ENCODE measurements at regions not wholly inside any gene's neighbourhood (a gene's known extent, or its start where the extent isn't known, plus 50 kb on each side); places are given as distances from the start of the nearest gene placed in this dataset.

GRCh38 chr21:18771845-18772380 is 368.3 kb upstream of the TMPRSS15 start:
- no peaks in the 10 kb centered on the region for H3K36me3 ChIP-seq
- H3K4me1 ChIP-seq, result no peaks in the 10 kb centered on the region
- H3K27ac ChIP-seq, result no peak overlapping the region
- TF ChIP-seq CTCF (IDR thresholded peaks at IDR 0.05) (no peak), POLR2AphosphoS5 (IDR thresholded peaks at IDR 0.05) (no peak), EP300 (IDR thresholded peaks at IDR 0.05) (no peak), POLR2A (IDR thresholded peaks at IDR 0.05) (no peak)
- intact Hi-C loops (cut with DNase I), result no loop called here
- DNase-seq, result no peak
- no peaks in the 10 kb centered on the region for H3K27me3 ChIP-seq
- H3K4me3 ChIP-seq, result no peak overlapping the region
- 67 to 80% methylated on average over 4 of the region's 4 CpGs for WGBS, 2 donors
- no peaks in the 10 kb centered on the region for H3K9me3 ChIP-seq

DNA sequence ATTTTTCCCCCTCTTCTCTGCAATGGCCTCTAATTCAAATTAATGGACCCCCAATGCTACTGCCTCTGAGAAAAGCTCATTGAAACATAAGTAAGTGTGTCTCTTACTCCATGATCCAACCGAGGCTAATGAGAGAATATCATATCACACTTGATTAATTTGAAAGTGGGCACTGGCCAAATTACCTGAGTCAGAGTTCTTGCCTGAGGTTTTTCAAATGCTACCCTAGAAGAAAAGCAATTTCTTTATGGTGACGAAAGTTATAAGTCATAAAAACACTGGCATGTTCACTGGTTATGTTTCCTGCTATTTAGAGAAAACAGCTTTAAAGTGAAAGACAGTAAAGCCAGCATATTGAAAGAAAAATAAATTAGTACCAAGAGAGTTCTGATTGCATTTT is 368.8 kb upstream of the TMPRSS15 start:
- H3K27ac ChIP-seq, result no peak overlapping the region
- H3K4me3 ChIP-seq, result no peak overlapping the region
- TF ChIP-seq EP300 (IDR thresholded peaks at IDR 0.05) (no peak), POLR2A (IDR thresholded peaks at IDR 0.05) (no peak), POLR2AphosphoS5 (IDR thresholded peaks at IDR 0.05) (no peak), CTCF (IDR thresholded peaks at IDR 0.05) (no peak)
- no peaks in the 10 kb centered on the region for H3K36me3 ChIP-seq
- DNase-seq, result no peak
- no peaks in the 10 kb centered on the region for H3K4me1 ChIP-seq
- no peaks in the 10 kb centered on the region for H3K27me3 ChIP-seq
- intact Hi-C loops (cut with DNase I), result no loop called here
- 16 to 60% methylated on average over 2 of the region's 2 CpGs for WGBS, 2 donors
- no peaks in the 10 kb centered on the region for H3K9me3 ChIP-seq

GRCh38 chr21:18772897-18773296 is 369.3 kb upstream of the TMPRSS15 start:
- Histone ChIP-seq H3K4me1 (no peaks in the 10 kb centered on the region), H3K27ac (no peak overlapping the region), H3K4me3 (no peak overlapping the region), H3K36me3 (no peaks in the 10 kb centered on the region), H3K9me3 (no peaks in the 10 kb centered on the region), H3K27me3 (no peaks in the 10 kb centered on the region)
- intact Hi-C loops (cut with DNase I), result no loop called here
- no peak for DNase-seq
- 53 to 79% methylated on average over 2 of the region's 2 CpGs for WGBS, 2 donors
- TF ChIP-seq POLR2AphosphoS5 (IDR thresholded peaks at IDR 0.05) (no peak), CTCF (IDR thresholded peaks at IDR 0.05) (no peak), POLR2A (IDR thresholded peaks at IDR 0.05) (no peak), EP300 (IDR thresholded peaks at IDR 0.05) (no peak)

DNA sequence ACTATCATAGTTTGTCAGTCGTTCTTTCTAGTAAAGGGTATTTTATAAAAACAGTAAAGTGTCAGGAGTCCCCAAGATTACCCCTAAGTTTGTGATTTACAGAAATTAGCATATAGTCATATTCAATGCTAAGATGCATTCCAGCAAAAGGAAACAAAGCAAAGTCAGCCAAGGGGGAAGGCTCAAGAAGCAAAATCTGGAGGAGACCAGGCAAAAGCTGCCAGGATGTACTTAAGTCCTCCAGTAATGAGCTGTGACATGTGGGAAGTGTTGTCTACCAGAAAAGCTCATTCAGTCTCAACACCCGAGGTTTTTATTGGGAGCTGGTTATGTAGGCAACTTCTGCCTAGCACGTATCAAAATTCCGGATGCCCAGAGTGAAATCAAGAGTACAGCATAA is 373.4 kb upstream of the TMPRSS15 start:
- intact Hi-C loops (cut with DNase I), result no loop called here
- no peak for DNase-seq
- no peak overlapping the region for H3K27ac ChIP-seq
- H3K36me3 ChIP-seq, result no peaks in the 10 kb centered on the region
- WGBS, 2 donors, result 65 to 66% methylated on average over 4 of the region's 4 CpGs
- TF ChIP-seq EP300 (IDR thresholded peaks at IDR 0.05) (no peak), CTCF (IDR thresholded peaks at IDR 0.05) (no peak), POLR2AphosphoS5 (IDR thresholded peaks at IDR 0.05) (no peak), POLR2A (IDR thresholded peaks at IDR 0.05) (no peak)
- H3K27me3 ChIP-seq, result no peaks in the 10 kb centered on the region
- no peaks in the 10 kb centered on the region for H3K9me3 ChIP-seq
- H3K4me1 ChIP-seq, result no peaks in the 10 kb centered on the region
- H3K4me3 ChIP-seq, result no peak overlapping the region

DNA sequence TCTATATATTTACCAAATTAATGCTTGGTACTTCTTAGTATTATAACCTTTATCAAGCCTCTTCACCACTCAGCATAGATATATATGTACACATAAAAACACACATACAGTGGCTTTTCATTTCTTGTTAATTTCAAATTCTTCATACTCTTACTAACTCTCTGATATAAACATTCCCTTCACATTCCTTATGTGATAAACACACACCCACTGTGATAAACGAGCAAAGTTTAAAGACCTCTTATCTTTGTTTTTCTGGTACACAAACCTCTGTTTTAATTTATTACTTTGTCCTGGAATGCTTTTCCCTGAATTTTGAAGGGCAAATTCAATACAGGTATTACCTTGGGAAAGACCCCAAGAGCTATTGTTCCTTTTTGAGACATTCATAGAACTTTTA is 379.1 kb upstream of the TMPRSS15 start:
- Histone ChIP-seq H3K9me3 (no peaks in the 10 kb centered on the region), H3K4me1 (no peaks in the 10 kb centered on the region), H3K27ac (no peak overlapping the region), H3K36me3 (no peaks in the 10 kb centered on the region), H3K4me3 (no peak overlapping the region), H3K27me3 (no peaks in the 10 kb centered on the region)
- intact Hi-C loops (cut with DNase I), result no loop called here
- no peak for DNase-seq
- TF ChIP-seq CTCF (IDR thresholded peaks at IDR 0.05) (no peak), POLR2AphosphoS5 (IDR thresholded peaks at IDR 0.05) (no peak), EP300 (IDR thresholded peaks at IDR 0.05) (no peak)
- WGBS, 2 donors, result 14 to 34% methylated on average over 1 of the region's 1 CpG
